H1 (cell line): ENCODE measurements at regions not wholly inside any gene's neighbourhood (a gene's known extent, or its start where the extent isn't known, plus 50 kb on each side); places are given as distances from the start of the nearest gene placed in this dataset.

ENCODE experiments used
- NRF1 ChIP-seq: IDR thresholded peaks from 2 replicates; pipeline ENCODE4 v1.6.1; 2011; ENCODE audit warnings: mild to moderate bottlenecking, low read depth, low read length, improper control_type of control experiment
- TF ChIP-seq, protein P1 (sequence below): fragments of 300-600 bp; sonication (generic); IDR thresholded peaks from 2 replicates; pipeline ENCODE4 v1.7.1; 2012; ENCODE audit warnings: low read length, moderate library complexity, mild to moderate bottlenecking, inconsistent platforms; ENCODE audit not compliant: insufficient replicate concordance
- TF ChIP-seq, protein P2 (sequence below): IDR thresholded peaks from 2 replicates; pipeline ENCODE4 v1.6.1; 2011; ENCODE audit warnings: low read depth, mild to moderate bottlenecking, low read length; ENCODE audit not compliant: insufficient read depth

DNA sequence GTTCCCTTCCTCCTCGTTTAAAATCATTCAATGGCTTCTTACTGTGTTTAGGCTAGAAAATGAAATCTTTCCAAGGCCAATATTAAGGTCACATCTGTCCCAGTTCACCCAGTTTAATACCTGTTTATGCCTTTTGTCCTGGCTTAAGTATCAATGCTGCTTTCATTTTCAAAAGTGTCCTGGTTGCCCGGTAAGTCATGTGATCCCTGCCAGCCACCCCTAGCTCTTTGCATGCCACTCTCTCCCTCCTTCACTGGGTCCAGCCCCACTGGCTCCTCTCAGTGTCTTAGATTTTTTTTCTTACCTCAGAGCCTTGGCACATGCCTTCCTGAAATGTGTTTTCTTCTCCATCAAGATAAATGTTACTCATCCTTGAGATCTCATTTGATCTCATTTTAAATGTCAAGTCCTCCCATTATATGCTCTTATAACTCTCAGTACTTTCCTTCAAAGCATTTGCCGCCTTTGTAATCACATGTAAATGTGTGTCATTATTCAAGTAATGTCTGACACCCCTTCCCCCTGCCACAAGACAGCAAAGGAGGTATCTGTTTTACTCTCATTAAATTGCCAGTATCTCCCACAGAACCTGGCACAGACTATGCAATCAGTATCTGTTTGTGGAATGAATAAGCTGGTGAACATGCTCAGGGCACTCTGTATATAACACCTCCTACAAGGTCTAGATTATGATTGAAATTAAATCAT lies 472.5 kb upstream of the RPS6KA3 start (continued):
- TF ChIP-seq, protein P1, sequence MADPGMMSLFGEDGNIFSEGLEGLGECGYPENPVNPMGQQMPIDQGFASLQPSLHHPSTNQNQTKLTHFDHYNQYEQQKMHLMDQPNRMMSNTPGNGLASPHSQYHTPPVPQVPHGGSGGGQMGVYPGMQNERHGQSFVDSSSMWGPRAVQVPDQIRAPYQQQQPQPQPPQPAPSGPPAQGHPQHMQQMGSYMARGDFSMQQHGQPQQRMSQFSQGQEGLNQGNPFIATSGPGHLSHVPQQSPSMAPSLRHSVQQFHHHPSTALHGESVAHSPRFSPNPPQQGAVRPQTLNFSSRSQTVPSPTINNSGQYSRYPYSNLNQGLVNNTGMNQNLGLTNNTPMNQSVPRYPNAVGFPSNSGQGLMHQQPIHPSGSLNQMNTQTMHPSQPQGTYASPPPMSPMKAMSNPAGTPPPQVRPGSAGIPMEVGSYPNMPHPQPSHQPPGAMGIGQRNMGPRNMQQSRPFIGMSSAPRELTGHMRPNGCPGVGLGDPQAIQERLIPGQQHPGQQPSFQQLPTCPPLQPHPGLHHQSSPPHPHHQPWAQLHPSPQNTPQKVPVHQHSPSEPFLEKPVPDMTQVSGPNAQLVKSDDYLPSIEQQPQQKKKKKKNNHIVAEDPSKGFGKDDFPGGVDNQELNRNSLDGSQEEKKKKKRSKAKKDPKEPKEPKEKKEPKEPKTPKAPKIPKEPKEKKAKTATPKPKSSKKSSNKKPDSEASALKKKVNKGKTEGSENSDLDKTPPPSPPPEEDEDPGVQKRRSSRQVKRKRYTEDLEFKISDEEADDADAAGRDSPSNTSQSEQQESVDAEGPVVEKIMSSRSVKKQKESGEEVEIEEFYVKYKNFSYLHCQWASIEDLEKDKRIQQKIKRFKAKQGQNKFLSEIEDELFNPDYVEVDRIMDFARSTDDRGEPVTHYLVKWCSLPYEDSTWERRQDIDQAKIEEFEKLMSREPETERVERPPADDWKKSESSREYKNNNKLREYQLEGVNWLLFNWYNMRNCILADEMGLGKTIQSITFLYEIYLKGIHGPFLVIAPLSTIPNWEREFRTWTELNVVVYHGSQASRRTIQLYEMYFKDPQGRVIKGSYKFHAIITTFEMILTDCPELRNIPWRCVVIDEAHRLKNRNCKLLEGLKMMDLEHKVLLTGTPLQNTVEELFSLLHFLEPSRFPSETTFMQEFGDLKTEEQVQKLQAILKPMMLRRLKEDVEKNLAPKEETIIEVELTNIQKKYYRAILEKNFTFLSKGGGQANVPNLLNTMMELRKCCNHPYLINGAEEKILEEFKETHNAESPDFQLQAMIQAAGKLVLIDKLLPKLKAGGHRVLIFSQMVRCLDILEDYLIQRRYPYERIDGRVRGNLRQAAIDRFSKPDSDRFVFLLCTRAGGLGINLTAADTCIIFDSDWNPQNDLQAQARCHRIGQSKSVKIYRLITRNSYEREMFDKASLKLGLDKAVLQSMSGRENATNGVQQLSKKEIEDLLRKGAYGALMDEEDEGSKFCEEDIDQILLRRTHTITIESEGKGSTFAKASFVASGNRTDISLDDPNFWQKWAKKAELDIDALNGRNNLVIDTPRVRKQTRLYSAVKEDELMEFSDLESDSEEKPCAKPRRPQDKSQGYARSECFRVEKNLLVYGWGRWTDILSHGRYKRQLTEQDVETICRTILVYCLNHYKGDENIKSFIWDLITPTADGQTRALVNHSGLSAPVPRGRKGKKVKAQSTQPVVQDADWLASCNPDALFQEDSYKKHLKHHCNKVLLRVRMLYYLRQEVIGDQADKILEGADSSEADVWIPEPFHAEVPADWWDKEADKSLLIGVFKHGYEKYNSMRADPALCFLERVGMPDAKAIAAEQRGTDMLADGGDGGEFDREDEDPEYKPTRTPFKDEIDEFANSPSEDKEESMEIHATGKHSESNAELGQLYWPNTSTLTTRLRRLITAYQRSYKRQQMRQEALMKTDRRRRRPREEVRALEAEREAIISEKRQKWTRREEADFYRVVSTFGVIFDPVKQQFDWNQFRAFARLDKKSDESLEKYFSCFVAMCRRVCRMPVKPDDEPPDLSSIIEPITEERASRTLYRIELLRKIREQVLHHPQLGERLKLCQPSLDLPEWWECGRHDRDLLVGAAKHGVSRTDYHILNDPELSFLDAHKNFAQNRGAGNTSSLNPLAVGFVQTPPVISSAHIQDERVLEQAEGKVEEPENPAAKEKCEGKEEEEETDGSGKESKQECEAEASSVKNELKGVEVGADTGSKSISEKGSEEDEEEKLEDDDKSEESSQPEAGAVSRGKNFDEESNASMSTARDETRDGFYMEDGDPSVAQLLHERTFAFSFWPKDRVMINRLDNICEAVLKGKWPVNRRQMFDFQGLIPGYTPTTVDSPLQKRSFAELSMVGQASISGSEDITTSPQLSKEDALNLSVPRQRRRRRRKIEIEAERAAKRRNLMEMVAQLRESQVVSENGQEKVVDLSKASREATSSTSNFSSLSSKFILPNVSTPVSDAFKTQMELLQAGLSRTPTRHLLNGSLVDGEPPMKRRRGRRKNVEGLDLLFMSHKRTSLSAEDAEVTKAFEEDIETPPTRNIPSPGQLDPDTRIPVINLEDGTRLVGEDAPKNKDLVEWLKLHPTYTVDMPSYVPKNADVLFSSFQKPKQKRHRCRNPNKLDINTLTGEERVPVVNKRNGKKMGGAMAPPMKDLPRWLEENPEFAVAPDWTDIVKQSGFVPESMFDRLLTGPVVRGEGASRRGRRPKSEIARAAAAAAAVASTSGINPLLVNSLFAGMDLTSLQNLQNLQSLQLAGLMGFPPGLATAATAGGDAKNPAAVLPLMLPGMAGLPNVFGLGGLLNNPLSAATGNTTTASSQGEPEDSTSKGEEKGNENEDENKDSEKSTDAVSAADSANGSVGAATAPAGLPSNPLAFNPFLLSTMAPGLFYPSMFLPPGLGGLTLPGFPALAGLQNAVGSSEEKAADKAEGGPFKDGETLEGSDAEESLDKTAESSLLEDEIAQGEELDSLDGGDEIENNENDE: no peak
- TF ChIP-seq, protein P2, sequence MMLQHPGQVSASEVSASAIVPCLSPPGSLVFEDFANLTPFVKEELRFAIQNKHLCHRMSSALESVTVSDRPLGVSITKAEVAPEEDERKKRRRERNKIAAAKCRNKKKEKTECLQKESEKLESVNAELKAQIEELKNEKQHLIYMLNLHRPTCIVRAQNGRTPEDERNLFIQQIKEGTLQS: no peak
- no peak for TF ChIP-seq NRF1
